ENCODE measurements at regions not wholly inside any gene's neighbourhood (a gene's known extent, or its start where the extent isn't known, plus 50 kb on each side); places are given as distances from the start of the nearest gene placed in this dataset.

DNA sequence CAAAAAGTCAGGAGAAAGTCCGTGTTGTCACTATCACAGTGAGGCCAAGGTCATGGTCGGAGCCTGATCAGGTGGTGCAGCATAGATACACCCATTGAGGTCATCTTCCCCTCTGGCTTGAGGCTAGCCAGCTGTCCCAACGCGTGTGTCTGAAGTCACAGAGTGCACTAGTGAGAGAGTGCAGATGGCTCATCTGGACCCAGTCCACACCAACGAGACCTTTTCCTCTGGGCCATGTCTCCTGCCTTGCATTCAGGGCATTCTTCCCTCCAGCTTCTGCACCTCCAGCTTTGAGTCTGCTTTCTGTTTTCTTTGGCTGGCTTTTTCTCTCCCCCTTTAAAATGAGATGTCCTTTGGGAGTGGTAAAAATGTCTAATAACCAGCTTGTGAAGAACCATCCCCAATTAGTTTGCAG lies 146.9 kb downstream of the TDRD15 start:
- Histone ChIP-seq H3K36me3 (no peaks in the 10 kb centered on the region), H3K9ac (no peak overlapping the region), H3K27ac (no peak overlapping the region), H3K4me2 (no peak overlapping the region), H3K4me1 (peaks cover 7 to 34% (median 25%) of the 10 kb centered on the region in 10 experiments; a peak in 19 of 20 replicates), H3K4me3 (no peak overlapping the region), H4K20me1 (no peaks in the 10 kb centered on the region), H3K9me3 (replicated peaks in 1 of 11) (no peaks in the 10 kb centered on the region), H3K27me3 (no peaks in the 10 kb centered on the region)
- no peak for TF ChIP-seq Cebpa-rat (IDR thresholded peaks at IDR 0.05)

DNA sequence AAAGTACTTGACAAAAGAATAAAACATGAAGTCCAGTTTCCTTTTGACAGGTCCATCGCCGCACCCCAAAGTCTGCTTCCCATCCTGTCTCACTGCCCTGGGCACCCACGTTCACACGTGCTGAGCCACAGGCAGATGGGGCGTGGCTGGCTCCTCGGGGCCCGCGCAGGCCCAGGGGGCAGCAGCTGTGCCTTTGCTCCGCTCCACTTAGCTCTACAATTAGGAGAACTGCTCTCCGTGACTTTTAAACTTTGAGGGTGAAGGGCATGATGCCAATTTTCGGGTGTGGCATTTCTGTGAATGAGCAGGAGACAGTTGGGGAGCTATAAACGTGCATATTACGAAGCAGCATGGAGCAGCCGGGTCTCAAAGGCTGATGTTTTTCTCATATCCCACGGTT lies 152.4 kb downstream of the TDRD15 start:
- H4K20me1 ChIP-seq, result no peaks in the 10 kb centered on the region
- no peaks in the 10 kb centered on the region for H3K36me3 ChIP-seq
- no peaks in the 10 kb centered on the region for H3K9me3 ChIP-seq (replicated peaks in 1 of 11)
- no peaks in the 10 kb centered on the region for H3K27me3 ChIP-seq
- peaks cover 8 to 38% (median 32%) of the 10 kb centered on the region in 10 experiments for H3K4me1 ChIP-seq
- TF ChIP-seq Cebpa-rat (IDR thresholded peaks at IDR 0.05), result no peak
- peak overlapping the region; percentile 53 to 85 (median 75) for H3K4me2 ChIP-seq
- no peak overlapping the region for H3K27ac ChIP-seq
- H3K4me3 ChIP-seq, result no peak overlapping the region
- H3K9ac ChIP-seq, result 0 out of 22 replicates have a peak overlapping the region, but pooled peaks of 2 of the 11 experiments have one; percentile 16 to 20

DNA sequence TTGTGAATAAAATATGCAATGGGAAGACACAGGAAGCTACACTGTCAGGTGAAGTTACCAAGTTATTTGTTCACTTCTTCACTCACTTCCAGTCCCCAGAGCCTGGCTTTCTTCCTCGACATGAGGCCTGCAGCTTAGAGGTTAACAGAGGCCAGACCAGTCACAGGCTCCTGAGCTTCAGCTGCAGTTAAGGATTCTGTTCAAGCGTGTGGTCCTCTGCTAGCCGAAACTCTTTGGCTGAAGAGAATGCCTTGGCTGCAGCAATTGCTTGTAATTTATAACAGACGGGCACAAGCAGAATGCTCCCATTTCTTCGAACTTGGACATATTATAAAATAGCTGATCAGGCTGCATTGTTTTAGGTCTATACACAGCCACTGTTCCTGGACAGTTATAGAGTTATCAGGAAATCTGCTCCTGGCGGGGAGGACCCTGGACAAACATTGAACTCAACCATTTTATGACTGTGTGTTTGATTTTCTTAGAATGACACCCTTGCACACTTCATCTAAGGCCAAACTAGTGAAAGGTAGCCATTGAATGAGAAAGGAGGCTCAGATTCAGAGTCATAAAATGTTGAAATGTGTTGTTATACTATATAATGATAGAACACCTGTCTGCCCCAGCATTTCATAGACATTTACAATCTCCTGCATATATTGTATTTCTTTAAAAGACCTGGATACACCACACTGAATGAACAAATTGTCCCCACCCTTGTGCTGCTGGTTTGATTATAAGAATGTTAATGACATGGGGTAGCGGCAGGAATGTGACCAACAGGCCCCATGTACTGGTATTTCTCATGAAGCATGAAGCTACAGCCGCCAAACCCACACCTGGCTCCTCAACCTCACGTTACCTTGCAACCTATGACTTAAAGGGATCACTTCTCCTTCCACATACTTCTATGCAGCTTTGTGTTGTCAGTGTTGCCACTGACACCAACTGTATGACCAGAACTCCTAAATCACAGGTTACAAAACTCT lies 153.6 kb downstream of the TDRD15 start:
- Histone ChIP-seq H3K9me3 (replicated peaks in 1 of 11) (peaks cover 0 to 4% (median 0%) of the 10 kb centered on the region in 11 experiments; a peak in 2 of 22 replicates), H3K36me3 (no peaks in the 10 kb centered on the region), H3K4me3 (no peak overlapping the region), H3K4me1 (peaks cover 8 to 38% (median 32%) of the 10 kb centered on the region in 10 experiments), H4K20me1 (no peaks in the 10 kb centered on the region), H3K27me3 (no peaks in the 10 kb centered on the region), H3K27ac (no peak overlapping the region), H3K9ac (no peak overlapping the region), H3K4me2 (peak overlapping the region in 9 of 11 experiments; percentile 56 to 85 (median 77); a peak in 16 of 22 replicates)
- TF ChIP-seq Cebpa-rat (IDR thresholded peaks at IDR 0.05), result no peak

DNA sequence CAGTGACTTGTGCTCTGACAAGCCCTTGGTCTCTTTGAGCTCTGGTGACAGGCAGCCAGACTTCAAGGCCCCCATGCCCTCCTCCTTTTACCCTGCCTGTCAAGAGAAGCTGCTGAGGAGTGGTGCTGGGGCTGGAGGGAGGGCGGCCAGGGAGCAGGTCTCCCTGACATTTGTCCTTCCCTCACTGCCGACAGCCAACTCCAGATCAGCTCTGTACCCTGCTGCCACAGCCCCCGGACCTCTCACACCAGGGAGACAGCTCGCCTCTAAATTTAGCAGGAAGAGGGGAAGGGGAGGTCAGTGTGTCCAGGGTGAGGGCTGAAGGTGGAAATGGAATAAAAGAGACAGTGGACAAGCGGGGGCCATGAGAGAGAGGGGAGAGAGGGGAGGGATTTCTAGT lies 155.8 kb downstream of the TDRD15 start:
- no peaks in the 10 kb centered on the region for H3K27me3 ChIP-seq
- no peak for TF ChIP-seq Cebpa-rat (IDR thresholded peaks at IDR 0.05)
- no peak overlapping the region for H3K27ac ChIP-seq
- peaks cover 8 to 37% (median 32%) of the 10 kb centered on the region in 10 experiments for H3K4me1 ChIP-seq
- no peak overlapping the region for H3K4me3 ChIP-seq
- H3K9ac ChIP-seq, result no peak overlapping the region
- no peak overlapping the region for H3K4me2 ChIP-seq
- no peaks in the 10 kb centered on the region for H3K36me3 ChIP-seq
- H3K9me3 ChIP-seq (replicated peaks in 1 of 11), result peaks cover 0 to 5% (median 0%) of the 10 kb centered on the region in 11 experiments; a peak in 2 of 22 replicates
- H4K20me1 ChIP-seq, result no peaks in the 10 kb centered on the region

DNA sequence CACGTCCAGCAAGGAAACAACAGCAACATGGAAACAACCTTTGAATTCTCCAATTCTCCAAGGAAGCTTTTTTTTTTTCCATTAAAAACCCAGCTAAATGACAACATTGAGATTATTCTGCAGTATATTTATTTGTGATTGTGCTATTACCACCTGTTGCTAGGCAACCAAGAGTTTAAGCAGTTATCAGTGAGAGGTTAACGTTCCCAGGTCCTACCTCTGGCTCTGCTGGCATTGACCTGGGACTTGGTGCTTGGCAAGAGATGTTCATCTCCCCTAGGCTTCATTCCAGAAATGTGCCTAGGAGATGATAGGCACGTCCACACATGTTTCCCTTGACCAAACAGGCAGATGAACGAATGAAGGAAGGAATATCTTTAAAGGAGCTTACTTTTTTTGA lies 157.0 kb downstream of the TDRD15 start:
- H3K36me3 ChIP-seq, result no peaks in the 10 kb centered on the region

DNA sequence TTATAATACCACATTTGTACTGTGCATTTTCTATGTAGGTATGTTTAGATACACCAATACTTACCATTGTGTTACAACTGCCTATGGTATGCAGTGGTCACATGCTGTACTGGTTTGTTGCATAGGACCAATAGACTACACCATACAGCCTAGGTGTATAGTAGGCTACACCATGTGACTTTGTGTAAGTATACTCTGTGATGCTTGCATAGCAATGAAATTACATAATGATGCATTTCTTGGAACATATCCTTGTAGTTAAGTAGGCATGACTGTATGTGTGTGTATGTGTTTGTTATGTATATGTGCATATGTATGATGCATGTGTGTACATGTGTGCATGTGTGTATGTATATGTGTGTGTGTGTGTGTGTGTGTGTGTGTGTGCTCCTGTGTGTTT lies 157.6 kb downstream of the TDRD15 start:
- H3K9ac ChIP-seq, result no peak overlapping the region
- TF ChIP-seq Cebpa-rat (IDR thresholded peaks at IDR 0.05), result no peak
- no peaks in the 10 kb centered on the region for H3K27me3 ChIP-seq
- no peak overlapping the region for H3K27ac ChIP-seq
- H3K36me3 ChIP-seq, result no peaks in the 10 kb centered on the region
- H3K9me3 ChIP-seq (replicated peaks in 1 of 11), result peaks cover 0 to 5% (median 0%) of the 10 kb centered on the region in 11 experiments; a peak in 2 of 22 replicates
- H3K4me1 ChIP-seq, result peaks cover 2 to 19% (median 16%) of the 10 kb centered on the region in 10 experiments
- H3K4me2 ChIP-seq, result no peak overlapping the region
- H4K20me1 ChIP-seq, result no peaks in the 10 kb centered on the region
- H3K4me3 ChIP-seq, result no peak overlapping the region

More for the DNA sequence above, 157.0 kb downstream of the TDRD15 start:
- no peak for TF ChIP-seq Cebpa-rat (IDR thresholded peaks at IDR 0.05)
- Histone ChIP-seq H3K9ac (no peak overlapping the region), H3K4me2 (no peak overlapping the region), H3K27me3 (no peaks in the 10 kb centered on the region), H4K20me1 (no peaks in the 10 kb centered on the region), H3K4me1 (peaks cover 8 to 25% (median 22%) of the 10 kb centered on the region in 10 experiments), H3K27ac (no peak overlapping the region), H3K9me3 (replicated peaks in 1 of 11) (peaks cover 0 to 5% (median 0%) of the 10 kb centered on the region in 11 experiments; a peak in 2 of 22 replicates), H3K4me3 (no peak overlapping the region)

DNA sequence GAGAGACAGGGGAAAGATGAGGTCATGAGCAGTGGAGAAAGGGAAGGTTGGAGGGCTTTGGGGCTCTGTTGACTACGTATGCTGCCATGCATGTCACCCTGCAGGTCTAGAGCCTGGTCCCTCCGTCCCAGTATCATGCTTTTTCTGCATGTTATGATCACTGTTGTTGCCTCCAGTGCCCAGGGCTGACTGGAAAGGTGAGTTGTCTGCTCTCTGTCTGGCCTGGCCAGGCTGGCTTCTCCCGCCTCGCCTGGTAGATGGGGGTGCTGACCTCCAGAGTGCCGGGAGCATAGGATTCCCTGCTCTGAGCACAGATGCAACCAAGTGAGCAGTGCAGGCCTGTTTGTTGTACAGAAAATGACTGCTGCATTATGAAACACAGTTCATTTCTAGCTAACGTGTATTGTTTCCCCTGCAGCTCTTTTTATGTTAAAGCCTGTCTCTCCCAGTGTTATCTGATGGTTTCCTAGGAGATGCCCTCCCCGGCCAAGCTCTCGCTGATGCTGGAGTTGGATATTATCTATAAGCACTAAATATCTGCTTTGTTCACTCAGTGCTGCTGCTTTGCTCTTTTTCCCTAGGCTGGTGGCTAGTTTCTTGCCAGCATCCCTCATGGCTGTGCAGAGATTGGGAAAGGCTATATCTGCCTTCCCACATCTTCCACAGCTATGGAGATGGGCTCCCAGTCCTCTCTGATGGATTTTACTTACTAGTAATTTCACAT lies 158.2 kb downstream of the TDRD15 start:
- no peak for TF ChIP-seq Cebpa-rat (IDR thresholded peaks at IDR 0.05)
- peaks cover 0 to 13% (median 10%) of the 10 kb centered on the region in 10 experiments; a peak in 14 of 20 replicates for H3K4me1 ChIP-seq
- H3K4me2 ChIP-seq, result no peak overlapping the region
- H3K36me3 ChIP-seq, result no peaks in the 10 kb centered on the region
- H3K4me3 ChIP-seq, result no peak overlapping the region
- H3K9ac ChIP-seq, result no peak overlapping the region
- H4K20me1 ChIP-seq, result no peaks in the 10 kb centered on the region
- H3K27ac ChIP-seq, result no peak overlapping the region
- H3K9me3 ChIP-seq (replicated peaks in 1 of 11), result peaks cover 0 to 5% (median 0%) of the 10 kb centered on the region in 11 experiments; a peak in 2 of 22 replicates
- H3K27me3 ChIP-seq, result no peaks in the 10 kb centered on the region

DNA sequence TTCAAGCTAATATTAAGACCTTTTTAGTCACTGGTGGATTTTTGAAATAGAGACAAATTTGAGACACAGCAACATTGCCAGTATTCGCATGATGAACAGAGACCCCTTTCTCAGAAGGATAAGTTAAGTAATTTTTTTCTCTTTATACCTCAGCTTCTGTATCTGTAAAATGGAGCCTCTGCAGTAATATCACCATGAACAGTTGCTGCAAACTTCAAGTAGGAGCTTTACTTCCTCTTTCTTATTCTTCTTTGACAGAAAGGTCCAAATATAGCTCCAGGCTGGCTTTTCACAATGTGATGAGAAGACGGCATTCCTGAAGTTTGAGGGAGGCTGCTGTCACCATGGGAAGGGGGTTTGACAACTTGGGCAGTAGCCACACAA lies 158.7 kb downstream of the TDRD15 start:
- no peaks in the 10 kb centered on the region for H4K20me1 ChIP-seq
- H3K4me2 ChIP-seq, result no peak overlapping the region
- H3K27ac ChIP-seq, result no peak overlapping the region
- H3K9me3 ChIP-seq (replicated peaks in 1 of 11), result peaks cover 0 to 5% (median 0%) of the 10 kb centered on the region in 11 experiments; a peak in 2 of 22 replicates
- H3K9ac ChIP-seq, result no peak overlapping the region
- H3K4me3 ChIP-seq, result no peak overlapping the region
- H3K36me3 ChIP-seq, result no peaks in the 10 kb centered on the region
- peaks cover 0 to 8% (median 5%) of the 10 kb centered on the region in 10 experiments; a peak in 13 of 20 replicates for H3K4me1 ChIP-seq
- no peaks in the 10 kb centered on the region for H3K27me3 ChIP-seq
- TF ChIP-seq Cebpa-rat (IDR thresholded peaks at IDR 0.05), result no peak

DNA sequence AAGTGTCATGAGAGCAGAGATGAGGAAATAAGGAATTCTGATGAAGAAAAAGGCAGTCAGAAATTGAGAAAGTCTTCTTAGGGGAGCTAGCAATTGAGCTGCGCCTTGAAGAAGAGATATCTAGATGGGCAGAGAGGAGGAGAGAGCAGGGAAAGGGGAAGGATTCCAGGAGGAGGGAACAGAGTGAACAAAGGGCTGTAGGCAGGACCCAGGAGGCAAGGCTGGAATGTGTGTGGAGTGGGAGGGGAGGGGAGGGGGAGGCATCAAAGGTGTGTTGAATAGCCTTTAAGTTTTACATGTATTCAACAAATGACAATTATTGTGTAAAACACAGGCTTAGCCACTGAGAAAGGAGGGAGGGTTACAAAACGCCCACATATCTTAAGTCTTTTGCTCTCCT lies 164.5 kb downstream of the TDRD15 start:
- TF ChIP-seq Cebpa-rat (IDR thresholded peaks at IDR 0.05), result no peak
- Histone ChIP-seq H3K4me2 (no peak overlapping the region), H3K27me3 (no peaks in the 10 kb centered on the region), H3K4me3 (no peak overlapping the region), H4K20me1 (no peaks in the 10 kb centered on the region), H3K9ac (no peak overlapping the region), H3K9me3 (replicated peaks in 1 of 11) (no peaks in the 10 kb centered on the region), H3K36me3 (no peaks in the 10 kb centered on the region), H3K4me1 (no peaks in the 10 kb centered on the region), H3K27ac (no peak overlapping the region)
